ENCODE measurements at regions not wholly inside any gene's neighbourhood (a gene's known extent, or its start where the extent isn't known, plus 50 kb on each side); places are given as distances from the start of the nearest gene placed in this dataset.

- H3K9me3 Mint-ChIP-seq = peaks cover under 1 to 2% of the 10 kb centered on the region in 2 experiments; a peak in 3 of 5 replicates
- H4K91ac ChIP-seq (ENCODE audit: insufficient read length, low read depth, low read length) = no peak overlapping the region
- WGBS (ENCODE audit: extremely low coverage, insufficient read length, low lambda C conversion rate) = no CpG with 5 or more reads among the region's 3 CpGs
- peak overlapping the region in 1 of 3 experiments; percentile 60; a peak in 2 of 7 replicates for H3K27ac Mint-ChIP-seq
- no peak overlapping the region for H2BK5ac ChIP-seq (ENCODE audit: insufficient read length, low read length)
- H3K23me2 ChIP-seq (ENCODE audit: insufficient read length, low read depth, low read length, poor library complexity, severe bottlenecking) = no peaks in the 10 kb centered on the region
- H3K4me1 Mint-ChIP-seq = peaks cover 8 to 17% of the 10 kb centered on the region in 2 experiments
- no peak overlapping the region for H3K4me3 Mint-ChIP-seq
- no peak overlapping the region for H3K4ac ChIP-seq (ENCODE audit: low read depth, low read length)
- peaks cover 1 to 3% (median 2%) of the 10 kb centered on the region in 3 experiments; a peak in 5 of 7 replicates for H3K36me3 Mint-ChIP-seq (ENCODE audit: insufficient read depth in 1 of 3, low read depth in 3 of 3)
- no peaks in the 10 kb centered on the region for H3K79me2 ChIP-seq (ENCODE audit: insufficient read depth, low read length)
- no peak overlapping the region for H3K14ac ChIP-seq (ENCODE audit: insufficient read depth, low read length)
- no peak overlapping the region for H2BK20ac ChIP-seq (ENCODE audit: low read depth, low read length, poor library complexity, severe bottlenecking)
- no peaks in the 10 kb centered on the region for H4K20me1 ChIP-seq (ENCODE audit: control insufficient read depth, insufficient read depth, insufficient read length)
- no peak overlapping the region for H3K56ac ChIP-seq (ENCODE audit: insufficient read length, low read depth, low read length)
- no peak overlapping the region for H2AFZ ChIP-seq (ENCODE audit: low read length)
- H2BK12ac ChIP-seq (ENCODE audit: insufficient read length, low read depth, low read length) = no peak overlapping the region
- H2BK120ac ChIP-seq (ENCODE audit: low read depth, low read length, poor library complexity, severe bottlenecking) = no peak overlapping the region
- H3K9ac ChIP-seq (ENCODE audit: extremely low read depth, insufficient read length, low read length) = no peak overlapping the region
- no peak overlapping the region for H3K27ac ChIP-seq (ENCODE audit: insufficient read length, low read depth, low read length)
- H4K8ac ChIP-seq (replicated peaks; ENCODE audit: insufficient read length, low read depth, low read length) = no peak overlapping the region
- H3K27me3 Mint-ChIP-seq (ENCODE audit: low read depth) = no peaks in the 10 kb centered on the region
- no peak overlapping the region for H3T11ph ChIP-seq (ENCODE audit: low read length)
- H2AK5ac ChIP-seq (ENCODE audit: insufficient read length, low read length) = no peak overlapping the region
- TF ChIP-seq CTCF (conservative IDR thresholded peaks at IDR 0.05) = no peak
- no peak overlapping the region for H4K5ac ChIP-seq (ENCODE audit: insufficient read length, low read depth, low read length)
- no peak overlapping the region for H2BK15ac ChIP-seq (ENCODE audit: low read depth, low read length)
- H3K18ac ChIP-seq (ENCODE audit: insufficient read length, low read depth, low read length) = no peak overlapping the region
- H3K23ac ChIP-seq (ENCODE audit: insufficient read length, low read depth, low read length) = no peak overlapping the region
- no peaks in the 10 kb centered on the region for H3K27me3 ChIP-seq (ENCODE audit: insufficient read depth, low read length)
- H3K4me1 ChIP-seq (ENCODE audit: insufficient read depth, low read length) = peaks cover 4% of the 10 kb centered on the region; the same call in 1 of the 2 replicates
- H3K79me1 ChIP-seq (ENCODE audit: insufficient read depth, low read depth, low read length, poor library complexity, severe bottlenecking) = no peaks in the 10 kb centered on the region
- no peaks in the 10 kb centered on the region for H3K9me3 ChIP-seq (ENCODE audit: control insufficient read depth, low read depth, low read length)
- no peak overlapping the region for H3K4me2 ChIP-seq (ENCODE audit: insufficient read depth, insufficient read length, low read length)
- peak; percentile 35 for DNase-seq
These were observed 654.5 kb downstream of the TLL1 start for GRCh38 chr4:166527500-166527899.
